ENCODE measurements at regions not wholly inside any gene's neighbourhood (a gene's known extent, or its start where the extent isn't known, plus 50 kb on each side); places are given as distances from the start of the nearest gene placed in this dataset.

DNA sequence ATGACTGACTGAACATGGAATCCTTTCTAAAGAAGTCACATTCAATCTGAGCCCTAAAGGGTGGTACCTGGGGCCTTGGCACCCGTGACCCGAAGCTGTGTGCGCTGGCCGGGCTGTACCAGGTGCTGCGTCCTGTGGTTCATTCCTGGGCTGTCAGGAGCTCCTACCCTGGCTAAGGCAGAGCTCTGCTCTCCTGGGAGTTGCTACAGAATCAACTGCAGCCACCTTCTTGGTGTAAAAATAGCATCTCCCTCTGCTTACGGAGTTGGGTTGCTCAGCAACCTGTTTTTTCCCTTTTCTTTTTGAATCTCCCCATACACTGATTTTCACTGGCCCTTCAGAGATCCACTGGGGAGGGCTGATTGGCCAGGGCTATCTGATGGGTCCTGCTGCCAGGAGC lies 236.6 kb upstream of the PDE10A start:
- TF ChIP-seq, protein P1, sequence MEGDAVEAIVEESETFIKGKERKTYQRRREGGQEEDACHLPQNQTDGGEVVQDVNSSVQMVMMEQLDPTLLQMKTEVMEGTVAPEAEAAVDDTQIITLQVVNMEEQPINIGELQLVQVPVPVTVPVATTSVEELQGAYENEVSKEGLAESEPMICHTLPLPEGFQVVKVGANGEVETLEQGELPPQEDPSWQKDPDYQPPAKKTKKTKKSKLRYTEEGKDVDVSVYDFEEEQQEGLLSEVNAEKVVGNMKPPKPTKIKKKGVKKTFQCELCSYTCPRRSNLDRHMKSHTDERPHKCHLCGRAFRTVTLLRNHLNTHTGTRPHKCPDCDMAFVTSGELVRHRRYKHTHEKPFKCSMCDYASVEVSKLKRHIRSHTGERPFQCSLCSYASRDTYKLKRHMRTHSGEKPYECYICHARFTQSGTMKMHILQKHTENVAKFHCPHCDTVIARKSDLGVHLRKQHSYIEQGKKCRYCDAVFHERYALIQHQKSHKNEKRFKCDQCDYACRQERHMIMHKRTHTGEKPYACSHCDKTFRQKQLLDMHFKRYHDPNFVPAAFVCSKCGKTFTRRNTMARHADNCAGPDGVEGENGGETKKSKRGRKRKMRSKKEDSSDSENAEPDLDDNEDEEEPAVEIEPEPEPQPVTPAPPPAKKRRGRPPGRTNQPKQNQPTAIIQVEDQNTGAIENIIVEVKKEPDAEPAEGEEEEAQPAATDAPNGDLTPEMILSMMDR (IDR thresholded peaks at IDR 0.05): no peak
- no peak for TF ChIP-seq POLR2A (IDR thresholded peaks at IDR 0.05)
